ENCODE measurements at regions not wholly inside any gene's neighbourhood (a gene's known extent, or its start where the extent isn't known, plus 50 kb on each side); places are given as distances from the start of the nearest gene placed in this dataset.
"Not testable (repeated sequence)": the region's sequence is repeated elsewhere in the genome, so short reads cannot be mapped to it uniquely, and the experiment has no call there.

DNA sequence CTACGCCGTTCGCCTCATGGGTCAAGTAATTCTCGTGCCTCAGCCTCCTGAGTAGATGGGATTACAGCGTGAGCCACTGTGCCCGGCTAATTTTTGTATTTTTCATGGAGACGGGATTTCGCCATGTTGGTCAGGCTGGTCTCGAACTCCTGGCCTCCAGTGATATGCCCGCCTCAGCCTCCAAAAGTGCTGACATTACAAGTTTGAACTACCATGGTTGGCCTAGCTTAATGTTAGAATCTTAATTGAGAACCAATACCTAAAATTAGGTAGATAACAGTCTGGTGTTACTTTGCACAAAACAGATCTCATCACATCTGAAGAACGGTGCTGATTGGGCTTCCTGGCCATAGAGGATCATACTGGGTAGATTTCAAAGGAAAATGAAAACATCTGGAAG lies 184.9 kb downstream of the VEGFC start:
- DNase-seq (no peak), ATAC-seq (ENCODE audit: poor library complexity) (no peak)
- intact Hi-C loops (cut with DNase I), result no loop called here

- intact Hi-C loops (cut with DNase I), result no loop called here
- DNase-seq (no peak), ATAC-seq (ENCODE audit: poor library complexity) (no peak)
These were observed 184.4 kb downstream of the VEGFC start for GRCh38 chr4:176608346-176608745.

DNA sequence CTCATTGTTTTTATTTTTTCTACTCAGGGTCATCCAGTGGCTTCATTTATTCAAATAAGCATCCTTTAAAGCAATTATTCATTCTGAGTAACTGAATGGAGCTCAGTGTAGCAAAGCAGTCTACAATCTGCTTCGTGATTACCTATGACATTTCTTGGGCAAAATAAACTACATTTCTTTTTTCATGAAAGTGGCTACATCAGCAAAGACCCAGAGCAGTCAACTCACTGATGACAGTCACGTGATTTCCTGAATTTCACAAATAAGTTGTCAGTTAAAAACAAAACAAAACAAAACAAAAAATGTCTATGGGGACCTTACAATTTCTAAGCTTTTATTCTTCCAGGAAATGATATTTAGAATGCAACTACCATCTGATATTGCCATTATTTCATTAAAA lies 182.1 kb downstream of the VEGFC start:
- no peak for DNase-seq
- ATAC-seq (ENCODE audit: poor library complexity), result no peak
- intact Hi-C loops (cut with DNase I), result no loop called here

DNA sequence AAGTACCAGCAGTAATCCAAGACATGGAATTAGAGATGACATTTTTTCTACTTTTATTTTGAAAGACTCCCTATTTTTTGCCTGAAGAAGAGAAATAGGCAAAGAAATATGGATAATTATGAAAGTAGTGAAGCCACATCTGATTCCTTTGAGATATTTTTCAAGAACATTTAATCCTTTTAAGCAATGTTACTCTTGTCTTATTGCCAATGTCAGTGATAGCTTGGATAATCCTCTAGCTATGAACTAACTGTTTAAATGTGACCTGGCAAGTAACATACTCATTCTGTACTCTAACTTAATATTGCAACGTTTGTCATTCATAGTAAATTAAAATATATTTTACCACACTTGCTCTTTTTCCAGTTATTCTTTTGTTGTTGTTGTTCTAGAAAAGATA lies 181.3 kb downstream of the VEGFC start:
- intact Hi-C loops (cut with DNase I), result no loop called here
- no peak for DNase-seq
- no peak for ATAC-seq (ENCODE audit: poor library complexity)

GRCh38 chr4:176611951-176612350 lies 180.8 kb downstream of the VEGFC start:
- intact Hi-C loops (cut with DNase I), result no loop called here
- DNase-seq (no peak), ATAC-seq (ENCODE audit: poor library complexity) (no peak)

GRCh38 chr4:176614793-176615192 lies 177.9 kb downstream of the VEGFC start:
- intact Hi-C loops (cut with DNase I), result no loop called here
- no peak for ATAC-seq (ENCODE audit: poor library complexity)
- no peak for DNase-seq

DNA sequence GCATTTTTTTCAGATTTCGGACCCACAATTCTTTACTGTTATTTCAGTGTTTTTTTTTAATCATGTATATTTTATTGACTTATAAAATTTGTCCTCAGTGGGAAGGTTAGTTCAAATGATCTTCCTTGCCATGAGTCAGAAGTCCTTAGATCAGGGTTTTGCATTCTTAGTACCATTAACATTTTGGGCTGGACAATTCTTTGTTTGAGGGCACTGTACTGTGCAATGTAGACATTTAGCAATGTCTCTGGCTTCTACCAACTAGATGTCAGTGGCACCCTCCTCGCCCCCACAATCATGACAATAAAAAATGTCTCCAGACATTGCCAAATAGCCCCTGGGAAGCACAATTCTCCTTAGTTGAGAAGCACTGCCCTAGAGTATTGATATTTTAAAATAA lies 176.6 kb downstream of the VEGFC start:
- DNase-seq (no peak), ATAC-seq (ENCODE audit: poor library complexity) (no peak)
- intact Hi-C loops (cut with DNase I), result no loop called here

GRCh38 chr4:176618138-176618537 lies 174.6 kb downstream of the VEGFC start:
- DNase-seq (no peak), ATAC-seq (ENCODE audit: poor library complexity) (no peak)
- intact Hi-C loops (cut with DNase I), result no loop called here

DNA sequence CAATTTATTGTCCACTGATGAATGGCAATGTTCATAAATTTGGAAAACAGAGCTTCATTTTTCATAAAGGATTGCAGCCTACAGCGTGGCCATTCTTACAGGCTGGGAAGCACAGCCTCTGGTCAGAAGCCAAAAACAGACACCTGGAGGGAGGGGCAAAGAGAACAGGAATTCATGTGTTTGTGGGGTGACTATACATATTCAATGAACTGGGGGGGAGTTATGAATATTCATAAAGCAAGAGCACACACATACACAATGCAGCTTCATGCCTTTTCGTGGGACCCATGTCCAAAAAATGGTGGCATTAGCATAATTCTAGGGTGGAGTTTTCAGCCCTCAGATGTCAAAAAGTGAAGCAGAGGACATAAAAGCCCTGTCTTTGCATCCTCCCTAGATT lies 173.3 kb downstream of the VEGFC start:
- DNase-seq (no peak), ATAC-seq (ENCODE audit: poor library complexity) (no peak)
- intact Hi-C loops (cut with DNase I), result no loop called here

GRCh38 chr4:176622251-176622948 lies 170.3 kb downstream of the VEGFC start:
- intact Hi-C loops (cut with DNase I), result no loop called here
- ATAC-seq (ENCODE audit: poor library complexity), result no peak
- no peak for DNase-seq

DNA sequence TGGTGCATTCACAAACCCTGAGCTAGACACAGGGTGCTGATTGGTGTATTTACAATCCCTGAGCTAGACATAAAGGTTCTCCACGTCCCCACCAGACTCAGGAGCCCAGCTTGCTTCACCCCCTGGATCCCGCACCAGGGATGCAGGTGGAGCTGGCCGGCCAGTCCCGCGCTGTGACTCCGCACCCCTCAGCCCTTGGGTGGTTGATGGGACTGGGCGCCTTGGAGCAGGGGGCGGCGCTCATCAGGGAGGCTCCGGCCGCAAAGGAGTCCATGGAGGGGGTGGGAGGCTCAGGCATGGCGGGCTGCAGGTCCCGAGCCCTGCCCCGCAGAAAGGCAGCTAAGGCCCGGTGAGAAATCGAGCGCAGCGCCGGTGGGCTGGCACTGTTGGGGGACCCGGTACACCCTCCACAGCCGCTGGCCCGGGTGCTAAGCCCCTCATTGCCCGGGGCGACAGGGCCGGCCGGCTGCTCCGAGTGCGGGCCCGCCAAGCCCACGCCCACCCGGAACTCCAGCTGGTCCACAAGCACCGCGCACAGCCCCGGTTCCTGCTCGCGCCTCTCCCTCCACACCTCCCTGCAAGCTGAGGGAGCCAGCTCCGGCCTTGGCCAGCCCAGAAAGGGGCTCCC lies 167.6 kb downstream of the VEGFC start:
- ATAC-seq (ENCODE audit: poor library complexity); intact Hi-C loops (cut with DNase I); DNase-seq: not testable (repeated sequence)

GRCh38 chr4:176627916-176628315 lies 164.8 kb downstream of the VEGFC start:
- no peak for DNase-seq
- intact Hi-C loops (cut with DNase I), result no loop called here
- no peak for ATAC-seq (ENCODE audit: poor library complexity)

DNA sequence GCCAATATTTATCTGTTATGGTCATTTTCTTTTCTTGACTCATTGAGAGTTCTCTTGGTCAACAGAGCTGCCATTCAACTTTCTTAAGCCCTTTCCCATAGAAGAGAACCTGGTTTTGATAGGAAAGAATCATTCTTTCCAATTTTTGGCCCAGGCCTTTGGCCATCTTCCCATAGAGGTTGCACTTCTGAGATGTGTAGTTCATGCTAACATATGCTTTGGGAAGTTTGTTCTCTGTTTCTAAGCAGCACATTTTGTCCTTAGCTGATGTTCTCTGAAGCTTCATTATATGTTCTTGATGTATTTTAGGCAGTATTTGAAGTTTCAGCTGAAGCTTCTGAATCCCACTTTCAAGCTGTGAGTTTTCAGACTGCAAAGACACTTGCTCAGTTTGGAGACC lies 161.1 kb downstream of the VEGFC start:
- ATAC-seq (ENCODE audit: poor library complexity) (no peak), DNase-seq (no peak)
- intact Hi-C loops (cut with DNase I), result no loop called here
